K562 (cell line): ENCODE measurements at regions not wholly inside any gene's neighbourhood (a gene's known extent, or its start where the extent isn't known, plus 50 kb on each side); places are given as distances from the start of the nearest gene placed in this dataset.

Experiments
- ATAC-seq: fragments of 200-7000 bp; cut with Tn5 transposase; 3 replicates; pipeline ENCODE4 v1.9.1; 2020; ENCODE audit warnings: moderate library complexity
- BruUV-seq: library from RNA; stranded (reverse); fragments of 400-500 nt; replicated peaks from 2 replicates; lab custom pipeline; 2021; lab: Mats Ljungman, UMichigan
- CTCF ChIA-PET: fragments of 300-600 bp; formaldehyde crosslinking; extraction: SDS; loops from one replicate; lab custom pipeline; 2021; ENCODE audit warnings: low intra/inter-chr PET ratio; lab: Yijun Ruan, JAX
- POLR2A ChIA-PET: fragments of 300-600, 350-650 bp; sonication (Branson Sonifier 250); formaldehyde crosslinking; extraction: SDS; loops from one replicate; lab custom pipeline; 2021; ENCODE audit warnings: antibody characterized with exemption, inconsistent platforms; lab: Yijun Ruan, JAX
- DNase-seq, 4 experiments: peaks; one replicate each; pipeline versions ENCODE4 v3.0.0 to v3.0.0-alpha.2; 2011 to 2018; ENCODE audit warnings: low spot score in 3 of 4, mixed read lengths in 3 of 4; ENCODE audit errors: extremely low read depth in 1 of 4
- FAIRE-seq: peaks from 2 replicates; lab custom pipeline; 2011; peaks lifted over from hg19 to GRCh38; lab: Jason Lieb, UNC
- H2AFZ ChIP-seq: 2 replicates; pipeline ENCODE4 v1.6.0; 2011; ENCODE audit warnings: low read depth, low read length, control low read depth, inconsistent platforms
- H3K27ac ChIP-seq: fragments of 200-600 bp; 3 replicates; pipeline ENCODE4 v1.8.0; 2011; ENCODE audit warnings: low read depth, mild to moderate bottlenecking, control low read depth, inconsistent platforms, low read length, moderate library complexity, mixed read lengths; ENCODE audit errors: extremely low read depth
- H3K27me3 ChIP-seq, 2 experiments: fragments of 300-600 bp in 1 of 2; 2 replicates in 1 of 2; 3 replicates in 1 of 2; pipeline versions ENCODE4 v1.6.0 to v1.8.0; 2011; ENCODE audit warnings: inconsistent platforms in 2 of 2, low read length in 2 of 2, mild to moderate bottlenecking in 1 of 2, mixed read lengths in 1 of 2, moderate library complexity in 1 of 2; ENCODE audit not compliant: control insufficient read depth in 2 of 2, insufficient read depth in 2 of 2
- H3K36me3 ChIP-seq: fragments of 300-600 bp; 3 replicates; pipeline ENCODE4 v1.8.0; 2011; ENCODE audit warnings: mild to moderate bottlenecking, low read length, inconsistent platforms; ENCODE audit not compliant: control insufficient read depth, insufficient read depth
- H3K4me1 ChIP-seq, 2 experiments: fragments of 200-600 bp in 1 of 2; replicated peaks in 1 of 2; 2 replicates in 1 of 2; 3 replicates in 1 of 2; pipeline versions ENCODE4 v1.5.1 to v1.8.0; 2011; ENCODE audit warnings: inconsistent platforms in 2 of 2, low read length in 2 of 2, mild to moderate bottlenecking in 1 of 2, mixed read lengths in 1 of 2, moderate library complexity in 1 of 2; ENCODE audit not compliant: control insufficient read depth in 2 of 2, insufficient read depth in 2 of 2
- H3K4me2 ChIP-seq: 2 replicates; pipeline ENCODE4 v1.6.1; 2011; ENCODE audit warnings: low read length, control low read depth, inconsistent platforms, mixed read lengths; ENCODE audit not compliant: insufficient read depth
- H3K4me3 ChIP-seq: fragments of 200-600 bp; sonication (generic), shearing (Covaris generic); 2 replicates; pipeline ENCODE4 v1.5.1; 2016; ENCODE audit warnings: control low read depth, inconsistent platforms
- H3K79me2 ChIP-seq: fragments of 200-600 bp; 3 replicates; pipeline ENCODE4 v1.8.0; 2011; ENCODE audit warnings: low read length, inconsistent platforms; ENCODE audit not compliant: control insufficient read depth, insufficient read depth
- H3K9ac ChIP-seq, 2 experiments: 2 replicates each; pipeline versions ENCODE4 v1.6.0 to v1.6.1; 2011; ENCODE audit warnings: low read depth in 2 of 2, low read length in 2 of 2, control low read depth in 1 of 2, inconsistent platforms in 1 of 2, mild to moderate bottlenecking in 1 of 2, mixed read lengths in 1 of 2; ENCODE audit not compliant: insufficient read depth in 1 of 2
- H3K9me1 ChIP-seq: one replicate; pipeline ENCODE4 v1.6.0; 2011; ENCODE audit warnings: inconsistent platforms, mild to moderate bottlenecking, low read length, moderate library complexity; ENCODE audit not compliant: control insufficient read depth, insufficient read depth
- H3K9me3 ChIP-seq: replicated peaks from 2 replicates; pipeline ENCODE4 v1.5.1; 2011; ENCODE audit warnings: low read depth, low read length, inconsistent platforms; ENCODE audit not compliant: control insufficient read depth, insufficient read depth
- H4K20me1 ChIP-seq: replicated peaks from 2 replicates; pipeline ENCODE4 v1.6.1; 2011; ENCODE audit warnings: low read length, inconsistent platforms, mixed read lengths; ENCODE audit not compliant: control insufficient read depth, insufficient read depth
- CEBPG ChIP-seq, 3 experiments: fragments of 200-800 bp in 1 of 3; sonication (Bioruptor generic) in 1 of 3; sonication (generic) in 1 of 3; formaldehyde crosslinking in 1 of 3; IDR thresholded peaks in 2 of 3; conservative IDR thresholded peaks in 1 of 3; 2 replicates each; pipeline versions ENCODE4 v1.6.1 to v1.8.0; 2016 to 2022; ENCODE audit warnings: missing compliant biosample characterization in 2 of 3, missing genetic modification characterization in 2 of 3, mild to moderate bottlenecking in 1 of 3, missing genetic modification reagents in 1 of 3
- GATA2 ChIP-seq: sonication (generic); formaldehyde crosslinking; IDR thresholded peaks from 2 replicates; pipeline ENCODE4 v1.4.0; 2020; ENCODE audit warnings: mild to moderate bottlenecking, missing genetic modification reagents
- ILF3 ChIP-seq: fragments of 450-650 bp; IDR thresholded peaks from 2 replicates; pipeline ENCODE4 v1.6.1; 2018; ENCODE audit warnings: antibody characterized with exemption, mild to moderate bottlenecking, moderate library complexity, borderline replicate concordance
- MAFF ChIP-seq: IDR thresholded peaks from 2 replicates; pipeline ENCODE4 v1.6.1; 2012; ENCODE audit warnings: low read length, improper control_type of control experiment
- MIER1 ChIP-seq: fragments of 450-650 bp; IDR thresholded peaks from 2 replicates; pipeline ENCODE4 v1.6.1; 2016; ENCODE audit warnings: antibody characterized with exemption, mild to moderate bottlenecking, low read depth
- SMAD3 ChIP-seq: fragments of 450-650 bp; formaldehyde crosslinking; conservative IDR thresholded peaks from 2 replicates; pipeline ENCODE4 v1.4.0; 2020; ENCODE audit warnings: mild to moderate bottlenecking
- YBX1 ChIP-seq: fragments of 450-650 bp; IDR thresholded peaks from 2 replicates; pipeline ENCODE4 v1.7.1; 2016; ENCODE audit warnings: mild to moderate bottlenecking
- WGBS: fragments of 100-300 bp; shearing (Covaris generic); methylation state at CpG from one replicate; pipeline ENCODE4 v1.1.6; 2016; ENCODE audit warnings: low coverage, mixed read lengths; ENCODE audit not compliant: insufficient coverage; ENCODE audit errors: missing lambda C conversion rate; 5-methylcytosine and 5-hydroxymethylcytosine counted together
- in situ Hi-C: fragments of 300-500 bp; cut with MboI; formaldehyde crosslinking; loops from 4 replicates; pipeline ENCODE4 v1.15.0; 2018; ENCODE audit warnings: inconsistent platforms, mixed read lengths
- intact Hi-C: fragments of 100-400 bp; cut with micrococcal nuclease; formaldehyde crosslinking; loops from 2 replicates; pipeline ENCODE4 v1.14.2; 2022
- TF ChIP-seq, protein P1 (sequence below): fragments of 450-650 bp; IDR thresholded peaks from 2 replicates; pipeline ENCODE4 v1.6.1; 2018; ENCODE audit not compliant: partially characterized antibody

- DNase-seq (no peak), FAIRE-seq (no peak), ATAC-seq (no peak)
- POLR2A ChIA-PET, result no interaction called here
- no TSS peak for BruUV-seq
- no peaks in the 10 kb centered on the region for H3K79me2 ChIP-seq
- CTCF ChIA-PET, result no interaction called here
- H3K9me1 ChIP-seq, result no peaks in the 10 kb centered on the region
- H3K9me3 ChIP-seq, result no peaks in the 10 kb centered on the region
- no peak overlapping the region for H3K27ac ChIP-seq
- intact Hi-C loops (no loop called here), in situ Hi-C loops (no loop called here)
- no peak overlapping the region for H2AFZ ChIP-seq
- H3K27me3 ChIP-seq, result no peaks in the 10 kb centered on the region
- no peaks in the 10 kb centered on the region for H3K4me1 ChIP-seq
- no peaks in the 10 kb centered on the region for H4K20me1 ChIP-seq
- no peak overlapping the region for H3K4me3 ChIP-seq
- no peak overlapping the region for H3K9ac ChIP-seq
- H3K36me3 ChIP-seq, result no peaks in the 10 kb centered on the region
- TF ChIP-seq YBX1, result no peak
- no peak for TF ChIP-seq CEBPG (CRISPR knock-in tag; IDR thresholded peaks at IDR 0.05)
- TF ChIP-seq CEBPG (tag; conservative IDR thresholded peaks at IDR 0.05 in 1 of 2, IDR thresholded peaks at IDR 0.05 in 1 of 2), result 0 out of 4 replicates have a peak, but pooled peaks of 1 of the 2 experiments have one; percentile 19
- TF ChIP-seq, all 486 proteins: peak for 1
- no peak overlapping the region for H3K4me2 ChIP-seq
Observed at GRCh38 chr14:84535484-84535883, 994.5 kb upstream of the FLRT2 start.

GRCh38 chr14:84535976-84536375, 994.0 kb upstream of the FLRT2 start:
- WGBS, result 0% methylated on average over 1 of the region's 1 CpG
- Histone ChIP-seq H3K27ac (no peak overlapping the region), H3K4me1 (no peaks in the 10 kb centered on the region), H3K79me2 (no peaks in the 10 kb centered on the region), H3K9me3 (no peaks in the 10 kb centered on the region), H3K9ac (no peak overlapping the region), H3K4me3 (no peak overlapping the region), H3K4me2 (no peak overlapping the region), H4K20me1 (no peaks in the 10 kb centered on the region), H3K9me1 (no peaks in the 10 kb centered on the region), H3K27me3 (no peaks in the 10 kb centered on the region), H3K36me3 (no peaks in the 10 kb centered on the region), H2AFZ (no peak overlapping the region)
- TF ChIP-seq GATA2 (no peak), ILF3 (no peak), MIER1 (no peak), SMAD3 (CRISPR knock-in tag) (no peak), MAFF (no peak)
- TF ChIP-seq, protein P1, sequence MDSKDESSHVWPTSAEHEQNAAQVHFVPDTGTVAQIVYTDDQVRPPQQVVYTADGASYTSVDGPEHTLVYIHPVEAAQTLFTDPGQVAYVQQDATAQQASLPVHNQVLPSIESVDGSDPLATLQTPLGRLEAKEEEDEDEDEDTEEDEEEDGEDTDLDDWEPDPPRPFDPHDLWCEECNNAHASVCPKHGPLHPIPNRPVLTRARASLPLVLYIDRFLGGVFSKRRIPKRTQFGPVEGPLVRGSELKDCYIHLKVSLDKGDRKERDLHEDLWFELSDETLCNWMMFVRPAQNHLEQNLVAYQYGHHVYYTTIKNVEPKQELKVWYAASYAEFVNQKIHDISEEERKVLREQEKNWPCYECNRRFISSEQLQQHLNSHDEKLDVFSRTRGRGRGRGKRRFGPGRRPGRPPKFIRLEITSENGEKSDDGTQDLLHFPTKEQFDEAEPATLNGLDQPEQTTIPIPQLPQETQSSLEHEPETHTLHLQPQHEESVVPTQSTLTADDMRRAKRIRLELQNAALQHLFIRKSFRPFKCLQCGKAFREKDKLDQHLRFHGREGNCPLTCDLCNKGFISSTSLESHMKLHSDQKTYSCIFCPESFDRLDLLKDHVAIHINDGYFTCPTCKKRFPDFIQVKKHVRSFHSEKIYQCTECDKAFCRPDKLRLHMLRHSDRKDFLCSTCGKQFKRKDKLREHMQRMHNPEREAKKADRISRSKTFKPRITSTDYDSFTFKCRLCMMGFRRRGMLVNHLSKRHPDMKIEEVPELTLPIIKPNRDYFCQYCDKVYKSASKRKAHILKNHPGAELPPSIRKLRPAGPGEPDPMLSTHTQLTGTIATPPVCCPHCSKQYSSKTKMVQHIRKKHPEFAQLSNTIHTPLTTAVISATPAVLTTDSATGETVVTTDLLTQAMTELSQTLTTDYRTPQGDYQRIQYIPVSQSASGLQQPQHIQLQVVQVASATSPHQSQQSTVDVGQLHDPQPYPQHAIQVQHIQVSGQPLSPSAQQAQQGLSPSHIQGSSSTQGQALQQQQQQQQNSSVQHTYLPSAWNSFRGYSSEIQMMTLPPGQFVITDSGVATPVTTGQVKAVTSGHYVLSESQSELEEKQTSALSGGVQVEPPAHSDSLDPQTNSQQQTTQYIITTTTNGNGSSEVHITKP, result no peak
- no TSS peak for BruUV-seq
- ChIA-PET CTCF (no interaction called here), POLR2A (no interaction called here)
- ATAC-seq, result no peak
- FAIRE-seq, result no peak
- no peak for DNase-seq
- intact Hi-C loops (no loop called here), in situ Hi-C loops (no loop called here)
